Mucosa of descending colon (tissue), 3 donors: ENCODE measurements at regions not wholly inside any gene's neighbourhood (a gene's known extent, or its start where the extent isn't known, plus 50 kb on each side); places are given as distances from the start of the nearest gene placed in this dataset.

Experiments
- ATAC-seq: fragments of 200-7000 bp; cut with Tn5 transposase; one replicate; pipeline ENCODE4 v1.9.1; 2020; ENCODE audit warnings: mild to moderate bottlenecking, moderate library complexity
- DNase-seq, 3 donors: peaks; one replicate each; pipeline ENCODE4 v3.0.0-alpha.2; 2020
- H3K36me3 ChIP-seq: fragments of 200-600 bp; one replicate; pipeline ENCODE4 v1.8.0; 2021; ENCODE audit warnings: low read depth, mild to moderate bottlenecking
- H3K4me1 ChIP-seq: fragments of 200-600 bp; one replicate; pipeline ENCODE4 v1.8.0; 2021; ENCODE audit warnings: low read depth, mild to moderate bottlenecking
- H3K4me3 ChIP-seq: fragments of 200-600 bp; one replicate; pipeline ENCODE4 v1.8.0; 2021; ENCODE audit warnings: mild to moderate bottlenecking
- H3K9me3 ChIP-seq: fragments of 200-600 bp; one replicate; pipeline ENCODE4 v1.8.0; 2021; ENCODE audit warnings: mild to moderate bottlenecking
- intact Hi-C, 2 donors: fragments of 100-400 bp; cut with DNase I in 1 of 2; cut with micrococcal nuclease in 1 of 2; formaldehyde crosslinking; loops; one replicate each; pipeline versions ENCODE4 v1.11.0 to v1.11.1; 2022; cut with DNase I, micrococcal nuclease
- TF ChIP-seq, protein P1 (sequence below): fragments of 200-600 bp; IDR thresholded peaks from one replicate; pipeline ENCODE4 v1.8.0; 2022; ENCODE audit warnings: antibody characterized with exemption, mild to moderate bottlenecking
- donor health status: DM: no; HTN: no; CAD: no; lungs with moderate emphysema.
- donor health status: DM: no; HTN: no; CAD: no.
- donor health status: DM: no; HTN: yes; CAD: no.

DNA sequence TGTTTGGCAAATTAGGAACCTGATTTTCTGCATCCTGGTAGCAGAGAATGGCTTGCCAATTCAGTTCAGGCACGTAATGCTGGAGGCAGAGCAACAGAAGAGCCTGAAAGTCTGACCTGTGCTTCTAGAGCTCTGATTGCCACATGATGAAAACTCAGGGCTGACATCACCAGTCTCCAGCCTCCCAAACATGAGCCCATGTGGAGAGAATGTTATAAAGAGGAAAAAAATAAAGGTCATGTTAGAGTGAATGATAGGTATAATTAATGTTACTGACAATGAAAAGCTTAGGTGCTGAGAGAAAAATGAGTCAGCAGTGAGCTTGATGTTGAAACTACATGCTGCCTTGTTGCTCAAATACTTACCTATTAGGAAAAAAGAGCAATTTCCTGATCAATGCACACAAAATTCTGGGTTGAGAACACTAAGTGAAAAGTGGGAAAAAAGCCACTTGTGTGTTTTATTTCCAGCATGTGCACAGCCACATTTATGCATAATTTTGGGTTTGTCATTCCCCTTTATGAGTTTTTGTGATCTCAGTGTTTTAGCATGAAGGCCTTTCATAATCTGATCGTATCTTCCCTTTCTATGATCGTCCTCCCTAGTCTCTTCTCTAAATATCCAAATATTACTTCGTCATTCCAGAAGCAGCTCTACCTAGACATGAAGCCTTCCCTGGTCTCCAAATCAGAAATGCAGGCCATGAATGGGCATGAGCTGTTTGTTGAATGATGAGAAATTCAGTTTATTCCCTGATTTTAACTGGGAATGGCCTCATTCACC is 113.3 kb upstream of the CPEB2 start:
- Histone ChIP-seq H3K4me3 (no peak overlapping the region), H3K36me3 (no peaks in the 10 kb centered on the region), H3K4me1 (no peaks in the 10 kb centered on the region), H3K9me3 (no peaks in the 10 kb centered on the region)
- ATAC-seq (no peak), DNase-seq (no peak)
- intact Hi-C loops: no loop called here
- TF ChIP-seq, protein P1, sequence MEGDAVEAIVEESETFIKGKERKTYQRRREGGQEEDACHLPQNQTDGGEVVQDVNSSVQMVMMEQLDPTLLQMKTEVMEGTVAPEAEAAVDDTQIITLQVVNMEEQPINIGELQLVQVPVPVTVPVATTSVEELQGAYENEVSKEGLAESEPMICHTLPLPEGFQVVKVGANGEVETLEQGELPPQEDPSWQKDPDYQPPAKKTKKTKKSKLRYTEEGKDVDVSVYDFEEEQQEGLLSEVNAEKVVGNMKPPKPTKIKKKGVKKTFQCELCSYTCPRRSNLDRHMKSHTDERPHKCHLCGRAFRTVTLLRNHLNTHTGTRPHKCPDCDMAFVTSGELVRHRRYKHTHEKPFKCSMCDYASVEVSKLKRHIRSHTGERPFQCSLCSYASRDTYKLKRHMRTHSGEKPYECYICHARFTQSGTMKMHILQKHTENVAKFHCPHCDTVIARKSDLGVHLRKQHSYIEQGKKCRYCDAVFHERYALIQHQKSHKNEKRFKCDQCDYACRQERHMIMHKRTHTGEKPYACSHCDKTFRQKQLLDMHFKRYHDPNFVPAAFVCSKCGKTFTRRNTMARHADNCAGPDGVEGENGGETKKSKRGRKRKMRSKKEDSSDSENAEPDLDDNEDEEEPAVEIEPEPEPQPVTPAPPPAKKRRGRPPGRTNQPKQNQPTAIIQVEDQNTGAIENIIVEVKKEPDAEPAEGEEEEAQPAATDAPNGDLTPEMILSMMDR: no peak

DNA sequence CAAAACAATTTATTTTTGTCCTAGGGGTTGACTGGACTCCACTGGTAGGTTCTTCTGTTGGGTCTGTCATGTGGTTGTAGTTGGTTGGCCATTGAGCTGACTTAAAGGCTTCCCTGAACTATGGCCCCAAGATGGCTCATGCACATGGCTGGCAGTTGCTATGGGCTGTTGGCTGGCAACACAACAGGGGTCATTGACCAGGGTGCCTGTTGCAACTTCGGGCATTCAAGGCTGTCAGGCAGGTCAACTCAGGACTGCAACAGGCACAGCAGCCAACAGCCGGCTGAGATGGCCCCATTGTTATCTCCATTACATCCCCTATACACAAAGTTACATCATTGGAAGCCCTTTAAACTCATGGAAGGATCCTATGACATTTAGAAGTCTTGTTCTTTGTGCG is 109.7 kb upstream of the CPEB2 start:
- ATAC-seq (no peak), DNase-seq (no peak)
- Histone ChIP-seq H3K36me3 (no peaks in the 10 kb centered on the region), H3K4me3 (no peak overlapping the region), H3K4me1 (no peaks in the 10 kb centered on the region), H3K9me3 (no peaks in the 10 kb centered on the region)
- TF ChIP-seq, protein P1: no peak
- intact Hi-C loops: no loop called here

DNA sequence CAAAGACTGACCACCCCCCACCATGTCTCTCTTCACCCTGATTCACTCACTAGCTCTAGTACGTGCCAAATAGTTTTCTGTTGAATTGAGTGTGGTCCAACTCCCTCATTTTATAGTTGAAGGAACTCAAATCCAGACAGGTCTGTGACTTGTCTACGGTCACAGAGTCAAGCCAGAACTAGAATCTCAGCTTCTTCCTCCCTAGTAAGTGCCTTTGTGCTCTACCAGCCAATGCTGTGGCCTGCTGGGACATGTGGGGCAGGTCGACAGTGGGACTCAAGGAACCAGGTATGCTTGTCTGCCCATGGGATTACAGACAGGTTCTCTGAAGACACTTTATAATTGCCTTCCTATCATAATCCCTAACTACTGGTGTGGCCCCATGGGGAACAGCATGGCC is 108.6 kb upstream of the CPEB2 start:
- H3K4me1 ChIP-seq: no peaks in the 10 kb centered on the region
- H3K36me3 ChIP-seq: no peaks in the 10 kb centered on the region
- intact Hi-C loops: no loop called here
- no peak for ATAC-seq
- TF ChIP-seq, protein P1: no peak
- no peaks in the 10 kb centered on the region for H3K9me3 ChIP-seq
- no peak overlapping the region for H3K4me3 ChIP-seq
- no peak for DNase-seq

DNA sequence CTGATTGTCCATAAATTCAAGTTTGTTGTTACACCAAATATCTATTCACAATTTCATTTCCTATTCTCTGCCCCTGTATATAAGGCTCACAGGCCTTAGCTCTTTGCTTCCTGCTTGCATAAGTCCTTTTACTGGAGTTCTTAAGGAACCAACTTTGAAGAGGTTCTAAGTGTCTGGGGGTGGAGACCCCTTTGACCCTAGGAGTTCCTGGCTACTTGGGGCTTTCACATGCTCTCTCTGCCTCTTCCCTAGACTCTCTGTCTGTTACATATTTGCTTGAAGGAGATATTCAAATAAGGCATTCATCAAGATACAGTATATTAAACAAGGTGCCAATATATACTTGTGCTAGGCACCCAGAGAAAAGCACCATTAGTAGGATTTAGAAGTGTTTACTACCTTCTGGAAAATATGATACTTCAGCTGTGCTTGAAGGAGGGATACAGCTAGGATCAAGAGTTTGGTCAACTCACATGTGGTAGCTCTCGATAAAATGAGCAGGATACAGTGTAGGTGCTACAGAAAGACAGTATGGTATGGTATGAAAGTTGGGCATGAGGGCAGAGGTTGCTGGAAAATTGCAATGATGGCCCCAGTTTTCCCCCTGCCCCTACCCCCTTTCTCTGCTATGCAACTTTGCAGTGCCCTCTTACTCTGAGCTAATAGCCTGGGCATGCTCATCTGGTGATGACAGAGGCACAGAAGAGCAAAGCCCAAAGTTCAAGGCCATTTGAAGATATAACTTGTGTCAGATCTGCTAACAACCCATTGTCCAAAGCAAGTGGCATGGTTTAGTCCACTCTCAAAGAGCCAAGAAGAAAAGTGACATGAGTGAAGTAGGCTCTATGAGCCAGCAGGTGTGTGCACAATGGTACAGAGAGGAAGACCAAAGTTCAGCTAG is 107.6 kb upstream of the CPEB2 start:
- no peak for ATAC-seq
- Histone ChIP-seq H3K4me1 (no peaks in the 10 kb centered on the region), H3K36me3 (no peaks in the 10 kb centered on the region), H3K9me3 (no peaks in the 10 kb centered on the region), H3K4me3 (no peak overlapping the region)
- TF ChIP-seq, protein P1: no peak
- intact Hi-C loops: no loop called here
- DNase-seq: no peak

DNA sequence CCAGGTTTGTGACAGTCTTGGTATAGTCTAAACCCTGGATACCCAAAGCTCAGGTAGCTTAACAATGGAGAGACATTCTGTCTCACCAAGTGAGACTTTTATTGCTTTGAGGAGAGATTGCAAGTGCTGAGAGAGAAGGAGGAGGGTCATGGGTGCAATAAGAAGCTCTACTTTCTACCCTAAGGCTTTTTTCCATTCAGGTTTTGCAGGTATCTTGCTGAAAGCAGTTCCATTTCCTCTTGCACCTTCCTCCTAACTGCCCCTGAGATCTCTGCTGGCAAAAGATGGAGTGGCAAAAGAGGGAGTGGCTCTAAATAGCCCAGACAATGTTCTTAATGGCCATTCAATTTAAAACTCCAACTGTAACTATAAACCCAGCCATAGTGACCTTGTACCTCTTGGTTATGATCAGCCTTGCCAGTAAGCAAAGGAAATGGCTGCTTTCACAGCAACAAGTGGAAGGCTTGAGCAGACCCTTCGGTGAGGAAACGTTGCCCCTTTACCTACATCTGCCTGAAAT is 105.6 kb upstream of the CPEB2 start:
- H3K9me3 ChIP-seq: no peaks in the 10 kb centered on the region
- DNase-seq (no peak), ATAC-seq (peak; percentile 68)
- H3K4me3 ChIP-seq: no peak overlapping the region
- intact Hi-C loops: no loop called here
- TF ChIP-seq, protein P1: no peak
- no peaks in the 10 kb centered on the region for H3K36me3 ChIP-seq
- H3K4me1 ChIP-seq: no peaks in the 10 kb centered on the region
